ENCODE measurements at regions not wholly inside any gene's neighbourhood (a gene's known extent, or its start where the extent isn't known, plus 50 kb on each side); places are given as distances from the start of the nearest gene placed in this dataset.

- TF ChIP-seq CTCF (IDR thresholded peaks at IDR 0.05), result no peak
- no peak for TF ChIP-seq POLR2AphosphoS5 (IDR thresholded peaks at IDR 0.05)
- TF ChIP-seq POLR2A (IDR thresholded peaks at IDR 0.05), result no peak
- no peak for TF ChIP-seq EP300 (IDR thresholded peaks at IDR 0.05)
Measured at GRCh38 chr2:15694589-15694986, 102.9 kb downstream of the DDX1 start.
